GM23338 (cell line): ENCODE measurements at regions not wholly inside any gene's neighbourhood (a gene's known extent, or its start where the extent isn't known, plus 50 kb on each side); places are given as distances from the start of the nearest gene placed in this dataset.

Source experiments
- ATAC-seq: fragments of 200-7000 bp; cut with Tn5 transposase; 3 replicates; pipeline ENCODE4 v1.9.1; 2020
- DNase-seq: peaks from one replicate; pipeline ENCODE4 v3.0.0-alpha.2; 2015; ENCODE audit warnings: low spot score
- H2AFZ ChIP-seq: fragments of 200-600 bp; sonication (generic); 2 replicates; pipeline ENCODE4 v1.8.0; 2016; ENCODE audit warnings: antibody characterized with exemption, mild to moderate bottlenecking, moderate library complexity
- H3F3A ChIP-seq: fragments of 200-600 bp; sonication (generic); replicated peaks from 2 replicates; pipeline ENCODE4 v1.8.0; 2017; ENCODE audit warnings: antibody characterized with exemption, mixed run types, low read depth
- H3K27ac ChIP-seq: fragments of 200-600 bp; sonication (generic); 2 replicates; pipeline ENCODE4 v1.6.1; 2016; ENCODE audit warnings: low read depth
- H3K27me3 ChIP-seq: fragments of 200-600 bp; sonication (generic); 2 replicates; pipeline ENCODE4 v1.8.0; 2016; ENCODE audit warnings: mild to moderate bottlenecking, mixed run types, moderate library complexity; ENCODE audit not compliant: insufficient read depth
- H3K36me3 ChIP-seq: fragments of 200-600 bp; sonication (generic); 2 replicates; pipeline ENCODE4 v1.8.0; 2016; ENCODE audit warnings: mild to moderate bottlenecking; ENCODE audit not compliant: insufficient read depth
- H3K4me1 ChIP-seq: fragments of 200-600 bp; sonication (generic); 2 replicates; pipeline ENCODE4 v1.8.0; 2016; ENCODE audit warnings: mild to moderate bottlenecking, moderate library complexity; ENCODE audit not compliant: insufficient read depth
- H3K4me2 ChIP-seq: fragments of 200-600 bp; sonication (generic); 2 replicates; pipeline ENCODE4 v1.7.1; 2017; ENCODE audit warnings: mixed run types
- H3K4me3 ChIP-seq: fragments of 200-600 bp; sonication (generic); 2 replicates; pipeline ENCODE4 v1.6.1; 2016; ENCODE audit warnings: mixed run types
- H3K79me2 ChIP-seq: fragments of 200-600 bp; sonication (generic); replicated peaks from 2 replicates; pipeline ENCODE4 v1.8.0; 2017; ENCODE audit warnings: mild to moderate bottlenecking; ENCODE audit not compliant: insufficient read depth
- H3K9me2 ChIP-seq: fragments of 200-600 bp; sonication (generic); 2 replicates; pipeline ENCODE4 v1.8.0; 2017; ENCODE audit not compliant: insufficient read depth
- H4K20me1 ChIP-seq: fragments of 200-600 bp; sonication (generic); replicated peaks from 2 replicates; pipeline ENCODE4 v1.8.0; 2017; ENCODE audit warnings: mild to moderate bottlenecking; ENCODE audit not compliant: insufficient read depth
- H3K27ac Mint-ChIP-seq: 2 replicates; pipeline ENCODE4 v1.8.0; 2020; ENCODE audit warnings: inconsistent platforms, mild to moderate bottlenecking, moderate library complexity, mixed read lengths
- H3K27me3 Mint-ChIP-seq: 3 replicates; pipeline ENCODE4 v1.8.0; 2022; ENCODE audit warnings: low read depth, mild to moderate bottlenecking, moderate library complexity, mixed read lengths, inconsistent platforms; ENCODE audit not compliant: insufficient read depth, poor library complexity
- H3K36me3 Mint-ChIP-seq: 3 replicates; pipeline ENCODE4 v1.8.0; 2021; ENCODE audit warnings: low read depth, mild to moderate bottlenecking, inconsistent platforms, moderate library complexity, mixed read lengths
- H3K4me1 Mint-ChIP-seq: 3 replicates; pipeline ENCODE4 v1.8.0; 2020; ENCODE audit warnings: mild to moderate bottlenecking, inconsistent platforms, mixed read lengths
- H3K4me3 Mint-ChIP-seq: 3 replicates; pipeline ENCODE4 v1.8.0; 2021; ENCODE audit warnings: moderate library complexity, mild to moderate bottlenecking, inconsistent platforms, mixed read lengths
- H3K9me3 Mint-ChIP-seq: 3 replicates; pipeline ENCODE4 v1.8.0; 2020; ENCODE audit warnings: moderate library complexity, mild to moderate bottlenecking, inconsistent platforms, mixed read lengths
- CREB1 ChIP-seq: fragments of 250-450 bp; sonication (Bioruptor Pico); IDR thresholded peaks from 2 replicates; pipeline ENCODE4 v1.5.0; 2020; ENCODE audit warnings: low read depth, mild to moderate bottlenecking, moderate library complexity
- EZH2 ChIP-seq: fragments of 200-600 bp; sonication (generic); IDR thresholded peaks from one replicate; pipeline ENCODE4 v1.8.0; 2017; ENCODE audit warnings: antibody characterized with exemption, mild to moderate bottlenecking, low read depth; ENCODE audit not compliant: unreplicated experiment
- EZH2phosphoT487 ChIP-seq: fragments of 200-600 bp; sonication (generic); IDR thresholded peaks from one replicate; pipeline ENCODE4 v1.8.1; 2018; ENCODE audit warnings: antibody characterized with exemption; ENCODE audit not compliant: unreplicated experiment
- JUNB ChIP-seq: IDR thresholded peaks from one replicate; pipeline ENCODE4 v1.6.1; 2016; ENCODE audit warnings: antibody characterized with exemption; ENCODE audit not compliant: unreplicated experiment
- NANOG ChIP-seq: IDR thresholded peaks from 2 replicates; pipeline ENCODE4 v1.6.1; 2016; ENCODE audit warnings: antibody characterized with exemption, borderline replicate concordance
- POLR2AphosphoS5 ChIP-seq: IDR thresholded peaks from 2 replicates; pipeline ENCODE4 v1.6.1; 2016; ENCODE audit warnings: antibody characterized with exemption, low read depth
- STAT1 ChIP-seq: IDR thresholded peaks from one replicate; pipeline ENCODE4 v1.6.1; 2016; ENCODE audit warnings: antibody characterized with exemption; ENCODE audit not compliant: unreplicated experiment
- ZNF114 ChIP-seq: fragments of 250-450 bp; sonication (Bioruptor Pico); IDR thresholded peaks from 2 replicates; pipeline ENCODE4 v1.5.0; 2020; ENCODE audit warnings: mild to moderate bottlenecking, moderate library complexity
- ZNF331 ChIP-seq: fragments of 250-450 bp; sonication (Bioruptor Pico); IDR thresholded peaks from 2 replicates; pipeline ENCODE4 v1.5.0; 2020; ENCODE audit warnings: low read depth, mild to moderate bottlenecking, moderate library complexity
- TF ChIP-seq, protein P1 (sequence below): IDR thresholded peaks from 2 replicates; pipeline ENCODE4 v1.6.1; 2016; ENCODE audit warnings: antibody characterized with exemption
- TF ChIP-seq, protein P2 (sequence below): IDR thresholded peaks from one replicate; pipeline ENCODE4 v1.6.1; 2018; ENCODE audit warnings: antibody characterized with exemption; ENCODE audit not compliant: unreplicated experiment
- TF ChIP-seq, protein P3 (sequence below), 2 experiments: fragments of 200-600 bp in 1 of 2; sonication (generic) in 1 of 2; conservative IDR thresholded peaks; 2 replicates each; pipeline versions ENCODE4 v1.5.1 to v1.6.1; 2016 to 2017; ENCODE audit warnings: antibody characterized with exemption in 2 of 2, low read depth in 2 of 2, mild to moderate bottlenecking in 2 of 2, moderate library complexity in 1 of 2
- TF ChIP-seq, protein P4 (sequence below): fragments of 250-450 bp; sonication (Bioruptor Pico); IDR thresholded peaks from 2 replicates; pipeline ENCODE4 v1.5.0; 2020; ENCODE audit warnings: mild to moderate bottlenecking, moderate library complexity

DNA sequence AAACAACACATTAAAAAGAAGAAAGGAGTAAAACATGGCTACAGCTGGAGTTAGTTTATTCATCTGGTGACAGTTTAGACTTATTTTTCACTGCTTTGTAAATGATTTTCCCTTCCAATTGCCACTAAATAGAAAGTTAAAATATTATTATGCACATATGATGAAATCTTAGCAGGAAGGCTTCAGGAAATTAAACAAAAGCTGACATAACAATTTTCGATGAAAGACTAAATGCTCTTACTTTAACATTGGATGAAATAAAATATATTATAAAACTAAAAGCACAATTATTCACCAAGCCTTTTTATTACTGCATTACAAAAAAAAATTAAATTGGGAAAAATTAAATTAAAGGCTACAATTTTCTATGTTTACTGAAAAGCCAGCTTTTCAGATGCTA lies 158.0 kb downstream of the MMUT start:
- Mint-ChIP-seq H3K27me3 (no peaks in the 10 kb centered on the region), H3K4me1 (peaks cover 5% of the 10 kb centered on the region; the same call in 2 of the 3 replicates), H3K27ac (no peak overlapping the region), H3K36me3 (peaks cover 19% of the 10 kb centered on the region; the same call in 1 of the 3 replicates), H3K4me3 (no peak overlapping the region), H3K9me3 (peaks cover 6% of the 10 kb centered on the region; the same call in 2 of the 3 replicates)
- no peak overlapping the region for H3K27ac ChIP-seq
- no peaks in the 10 kb centered on the region for H4K20me1 ChIP-seq
- no peaks in the 10 kb centered on the region for H3K79me2 ChIP-seq
- no peaks in the 10 kb centered on the region for H3K9me2 ChIP-seq
- no peak overlapping the region for H3K4me3 ChIP-seq
- H3F3A ChIP-seq = no peaks in the 10 kb centered on the region
- DNase-seq (no peak), ATAC-seq (no peak)
- no peak overlapping the region for H2AFZ ChIP-seq
- no peak overlapping the region for H3K4me2 ChIP-seq
- H3K36me3 ChIP-seq = no peaks in the 10 kb centered on the region
- H3K27me3 ChIP-seq = no peaks in the 10 kb centered on the region
- TF ChIP-seq ZNF114 (no peak), NANOG (no peak), EZH2 (no peak), EZH2phosphoT487 (no peak), ZNF331 (CRISPR knock-in tag) (no peak), STAT1 (no peak), CREB1 (CRISPR knock-in tag) (no peak), POLR2AphosphoS5 (no peak), JUNB (no peak)
- TF ChIP-seq, protein P1, sequence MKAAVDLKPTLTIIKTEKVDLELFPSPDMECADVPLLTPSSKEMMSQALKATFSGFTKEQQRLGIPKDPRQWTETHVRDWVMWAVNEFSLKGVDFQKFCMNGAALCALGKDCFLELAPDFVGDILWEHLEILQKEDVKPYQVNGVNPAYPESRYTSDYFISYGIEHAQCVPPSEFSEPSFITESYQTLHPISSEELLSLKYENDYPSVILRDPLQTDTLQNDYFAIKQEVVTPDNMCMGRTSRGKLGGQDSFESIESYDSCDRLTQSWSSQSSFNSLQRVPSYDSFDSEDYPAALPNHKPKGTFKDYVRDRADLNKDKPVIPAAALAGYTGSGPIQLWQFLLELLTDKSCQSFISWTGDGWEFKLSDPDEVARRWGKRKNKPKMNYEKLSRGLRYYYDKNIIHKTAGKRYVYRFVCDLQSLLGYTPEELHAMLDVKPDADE = no peak
- TF ChIP-seq, protein P2, sequence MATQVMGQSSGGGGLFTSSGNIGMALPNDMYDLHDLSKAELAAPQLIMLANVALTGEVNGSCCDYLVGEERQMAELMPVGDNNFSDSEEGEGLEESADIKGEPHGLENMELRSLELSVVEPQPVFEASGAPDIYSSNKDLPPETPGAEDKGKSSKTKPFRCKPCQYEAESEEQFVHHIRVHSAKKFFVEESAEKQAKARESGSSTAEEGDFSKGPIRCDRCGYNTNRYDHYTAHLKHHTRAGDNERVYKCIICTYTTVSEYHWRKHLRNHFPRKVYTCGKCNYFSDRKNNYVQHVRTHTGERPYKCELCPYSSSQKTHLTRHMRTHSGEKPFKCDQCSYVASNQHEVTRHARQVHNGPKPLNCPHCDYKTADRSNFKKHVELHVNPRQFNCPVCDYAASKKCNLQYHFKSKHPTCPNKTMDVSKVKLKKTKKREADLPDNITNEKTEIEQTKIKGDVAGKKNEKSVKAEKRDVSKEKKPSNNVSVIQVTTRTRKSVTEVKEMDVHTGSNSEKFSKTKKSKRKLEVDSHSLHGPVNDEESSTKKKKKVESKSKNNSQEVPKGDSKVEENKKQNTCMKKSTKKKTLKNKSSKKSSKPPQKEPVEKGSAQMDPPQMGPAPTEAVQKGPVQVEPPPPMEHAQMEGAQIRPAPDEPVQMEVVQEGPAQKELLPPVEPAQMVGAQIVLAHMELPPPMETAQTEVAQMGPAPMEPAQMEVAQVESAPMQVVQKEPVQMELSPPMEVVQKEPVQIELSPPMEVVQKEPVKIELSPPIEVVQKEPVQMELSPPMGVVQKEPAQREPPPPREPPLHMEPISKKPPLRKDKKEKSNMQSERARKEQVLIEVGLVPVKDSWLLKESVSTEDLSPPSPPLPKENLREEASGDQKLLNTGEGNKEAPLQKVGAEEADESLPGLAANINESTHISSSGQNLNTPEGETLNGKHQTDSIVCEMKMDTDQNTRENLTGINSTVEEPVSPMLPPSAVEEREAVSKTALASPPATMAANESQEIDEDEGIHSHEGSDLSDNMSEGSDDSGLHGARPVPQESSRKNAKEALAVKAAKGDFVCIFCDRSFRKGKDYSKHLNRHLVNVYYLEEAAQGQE = no peak
- TF ChIP-seq, protein P3, sequence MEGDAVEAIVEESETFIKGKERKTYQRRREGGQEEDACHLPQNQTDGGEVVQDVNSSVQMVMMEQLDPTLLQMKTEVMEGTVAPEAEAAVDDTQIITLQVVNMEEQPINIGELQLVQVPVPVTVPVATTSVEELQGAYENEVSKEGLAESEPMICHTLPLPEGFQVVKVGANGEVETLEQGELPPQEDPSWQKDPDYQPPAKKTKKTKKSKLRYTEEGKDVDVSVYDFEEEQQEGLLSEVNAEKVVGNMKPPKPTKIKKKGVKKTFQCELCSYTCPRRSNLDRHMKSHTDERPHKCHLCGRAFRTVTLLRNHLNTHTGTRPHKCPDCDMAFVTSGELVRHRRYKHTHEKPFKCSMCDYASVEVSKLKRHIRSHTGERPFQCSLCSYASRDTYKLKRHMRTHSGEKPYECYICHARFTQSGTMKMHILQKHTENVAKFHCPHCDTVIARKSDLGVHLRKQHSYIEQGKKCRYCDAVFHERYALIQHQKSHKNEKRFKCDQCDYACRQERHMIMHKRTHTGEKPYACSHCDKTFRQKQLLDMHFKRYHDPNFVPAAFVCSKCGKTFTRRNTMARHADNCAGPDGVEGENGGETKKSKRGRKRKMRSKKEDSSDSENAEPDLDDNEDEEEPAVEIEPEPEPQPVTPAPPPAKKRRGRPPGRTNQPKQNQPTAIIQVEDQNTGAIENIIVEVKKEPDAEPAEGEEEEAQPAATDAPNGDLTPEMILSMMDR (conservative IDR thresholded peaks at IDR 0.05; ENCODE audit: low read depth in 2 of 2) = no peak
- TF ChIP-seq, protein P4, sequence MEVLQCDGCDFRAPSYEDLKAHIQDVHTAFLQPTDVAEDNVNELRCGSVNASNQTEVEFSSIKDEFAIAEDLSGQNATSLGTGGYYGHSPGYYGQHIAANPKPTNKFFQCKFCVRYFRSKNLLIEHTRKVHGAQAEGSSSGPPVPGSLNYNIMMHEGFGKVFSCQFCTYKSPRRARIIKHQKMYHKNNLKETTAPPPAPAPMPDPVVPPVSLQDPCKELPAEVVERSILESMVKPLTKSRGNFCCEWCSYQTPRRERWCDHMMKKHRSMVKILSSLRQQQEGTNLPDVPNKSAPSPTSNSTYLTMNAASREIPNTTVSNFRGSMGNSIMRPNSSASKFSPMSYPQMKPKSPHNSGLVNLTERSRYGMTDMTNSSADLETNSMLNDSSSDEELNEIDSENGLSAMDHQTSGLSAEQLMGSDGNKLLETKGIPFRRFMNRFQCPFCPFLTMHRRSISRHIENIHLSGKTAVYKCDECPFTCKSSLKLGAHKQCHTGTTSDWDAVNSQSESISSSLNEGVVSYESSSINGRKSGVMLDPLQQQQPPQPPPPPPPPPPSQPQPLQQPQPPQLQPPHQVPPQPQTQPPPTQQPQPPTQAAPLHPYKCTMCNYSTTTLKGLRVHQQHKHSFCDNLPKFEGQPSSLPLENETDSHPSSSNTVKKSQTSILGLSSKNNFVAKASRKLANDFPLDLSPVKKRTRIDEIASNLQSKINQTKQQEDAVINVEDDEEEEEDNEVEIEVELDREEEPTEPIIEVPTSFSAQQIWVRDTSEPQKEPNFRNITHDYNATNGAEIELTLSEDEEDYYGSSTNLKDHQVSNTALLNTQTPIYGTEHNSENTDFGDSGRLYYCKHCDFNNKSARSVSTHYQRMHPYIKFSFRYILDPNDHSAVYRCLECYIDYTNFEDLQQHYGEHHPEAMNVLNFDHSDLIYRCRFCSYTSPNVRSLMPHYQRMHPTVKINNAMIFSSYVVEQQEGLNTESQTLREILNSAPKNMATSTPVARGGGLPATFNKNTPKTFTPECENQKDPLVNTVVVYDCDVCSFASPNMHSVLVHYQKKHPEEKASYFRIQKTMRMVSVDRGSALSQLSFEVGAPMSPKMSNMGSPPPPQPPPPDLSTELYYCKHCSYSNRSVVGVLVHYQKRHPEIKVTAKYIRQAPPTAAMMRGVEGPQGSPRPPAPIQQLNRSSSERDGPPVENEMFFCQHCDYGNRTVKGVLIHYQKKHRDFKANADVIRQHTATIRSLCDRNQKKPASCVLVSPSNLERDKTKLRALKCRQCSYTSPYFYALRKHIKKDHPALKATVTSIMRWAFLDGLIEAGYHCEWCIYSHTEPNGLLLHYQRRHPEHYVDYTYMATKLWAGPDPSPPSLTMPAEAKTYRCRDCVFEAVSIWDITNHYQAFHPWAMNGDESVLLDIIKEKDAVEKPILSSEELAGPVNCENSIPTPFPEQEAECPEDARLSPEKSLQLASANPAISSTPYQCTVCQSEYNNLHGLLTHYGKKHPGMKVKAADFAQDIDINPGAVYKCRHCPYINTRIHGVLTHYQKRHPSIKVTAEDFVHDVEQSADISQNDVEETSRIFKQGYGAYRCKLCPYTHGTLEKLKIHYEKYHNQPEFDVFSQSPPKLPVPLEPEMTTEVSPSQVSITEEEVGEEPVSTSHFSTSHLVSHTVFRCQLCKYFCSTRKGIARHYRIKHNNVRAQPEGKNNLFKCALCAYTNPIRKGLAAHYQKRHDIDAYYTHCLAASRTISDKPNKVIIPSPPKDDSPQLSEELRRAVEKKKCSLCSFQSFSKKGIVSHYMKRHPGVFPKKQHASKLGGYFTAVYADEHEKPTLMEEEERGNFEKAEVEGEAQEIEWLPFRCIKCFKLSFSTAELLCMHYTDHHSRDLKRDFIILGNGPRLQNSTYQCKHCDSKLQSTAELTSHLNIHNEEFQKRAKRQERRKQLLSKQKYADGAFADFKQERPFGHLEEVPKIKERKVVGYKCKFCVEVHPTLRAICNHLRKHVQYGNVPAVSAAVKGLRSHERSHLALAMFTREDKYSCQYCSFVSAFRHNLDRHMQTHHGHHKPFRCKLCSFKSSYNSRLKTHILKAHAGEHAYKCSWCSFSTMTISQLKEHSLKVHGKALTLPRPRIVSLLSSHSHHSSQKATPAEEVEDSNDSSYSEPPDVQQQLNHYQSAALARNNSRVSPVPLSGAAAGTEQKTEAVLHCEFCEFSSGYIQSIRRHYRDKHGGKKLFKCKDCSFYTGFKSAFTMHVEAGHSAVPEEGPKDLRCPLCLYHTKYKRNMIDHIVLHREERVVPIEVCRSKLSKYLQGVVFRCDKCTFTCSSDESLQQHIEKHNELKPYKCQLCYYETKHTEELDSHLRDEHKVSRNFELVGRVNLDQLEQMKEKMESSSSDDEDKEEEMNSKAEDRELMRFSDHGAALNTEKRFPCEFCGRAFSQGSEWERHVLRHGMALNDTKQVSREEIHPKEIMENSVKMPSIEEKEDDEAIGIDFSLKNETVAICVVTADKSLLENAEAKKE (CRISPR knock-in tag) = no peak
- no peaks in the 10 kb centered on the region for H3K4me1 ChIP-seq
